GM18508 (cell line): ENCODE measurements at regions not wholly inside any gene's neighbourhood (a gene's known extent, or its start where the extent isn't known, plus 50 kb on each side); places are given as distances from the start of the nearest gene placed in this dataset.

ENCODE experiments used
- ATAC-seq: cut with Tn5 transposase; IDR thresholded peaks from one replicate; pipeline ENCODE4 v1.9.1; 2021; ENCODE audit warnings: moderate number of reproducible peaks; ENCODE audit not compliant: insufficient read depth, unreplicated experiment

DNA sequence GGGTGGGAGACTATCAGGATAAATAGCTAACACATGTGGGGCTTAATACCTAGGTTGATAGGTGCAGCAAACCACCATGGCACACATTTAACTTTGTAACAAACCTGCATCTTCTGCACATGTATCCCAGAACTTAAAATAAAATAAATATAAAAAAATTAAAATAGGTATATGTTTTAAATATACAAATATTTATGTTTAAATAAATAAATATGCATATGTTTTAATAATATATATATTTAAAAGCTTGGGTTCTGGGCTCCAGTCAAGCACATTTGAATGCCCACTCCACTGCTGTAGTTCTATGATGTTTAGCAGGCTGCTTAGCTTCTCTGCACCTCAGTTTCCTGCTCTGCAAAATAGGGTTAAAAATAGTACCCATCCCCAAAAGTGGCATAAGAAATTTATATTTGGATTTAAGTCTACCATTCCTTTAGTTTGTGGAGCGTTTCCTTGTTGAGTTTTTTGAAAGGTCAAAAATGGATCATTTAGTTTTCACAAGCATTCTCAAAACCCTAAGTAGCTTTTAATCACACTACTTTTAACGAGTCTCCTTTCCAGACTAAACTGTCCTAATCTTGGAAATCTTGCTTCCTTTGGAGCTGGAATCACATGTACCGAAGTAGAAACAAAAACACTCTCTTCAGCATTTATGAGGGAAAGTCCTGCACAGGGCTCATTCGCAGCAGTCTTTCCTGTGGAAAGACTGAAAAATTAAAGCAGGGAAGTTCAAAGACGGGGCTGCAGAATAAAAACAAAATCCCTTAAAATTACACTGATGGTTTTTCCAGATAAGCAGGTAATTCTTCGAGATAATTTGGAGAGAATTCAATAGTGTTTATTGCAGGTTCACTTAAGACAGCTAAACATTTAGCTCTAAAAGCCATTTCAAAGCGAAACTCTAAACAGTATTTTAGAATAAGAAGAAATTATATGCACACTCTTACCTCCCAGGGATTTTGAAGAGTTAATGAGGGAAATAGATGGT lies 111.7 kb upstream of the LYZL1 start:
- no peak for ATAC-seq

- ATAC-seq, result no peak
These were observed 106.9 kb upstream of the LYZL1 start for GRCh38 chr10:29181936-29182335.

DNA sequence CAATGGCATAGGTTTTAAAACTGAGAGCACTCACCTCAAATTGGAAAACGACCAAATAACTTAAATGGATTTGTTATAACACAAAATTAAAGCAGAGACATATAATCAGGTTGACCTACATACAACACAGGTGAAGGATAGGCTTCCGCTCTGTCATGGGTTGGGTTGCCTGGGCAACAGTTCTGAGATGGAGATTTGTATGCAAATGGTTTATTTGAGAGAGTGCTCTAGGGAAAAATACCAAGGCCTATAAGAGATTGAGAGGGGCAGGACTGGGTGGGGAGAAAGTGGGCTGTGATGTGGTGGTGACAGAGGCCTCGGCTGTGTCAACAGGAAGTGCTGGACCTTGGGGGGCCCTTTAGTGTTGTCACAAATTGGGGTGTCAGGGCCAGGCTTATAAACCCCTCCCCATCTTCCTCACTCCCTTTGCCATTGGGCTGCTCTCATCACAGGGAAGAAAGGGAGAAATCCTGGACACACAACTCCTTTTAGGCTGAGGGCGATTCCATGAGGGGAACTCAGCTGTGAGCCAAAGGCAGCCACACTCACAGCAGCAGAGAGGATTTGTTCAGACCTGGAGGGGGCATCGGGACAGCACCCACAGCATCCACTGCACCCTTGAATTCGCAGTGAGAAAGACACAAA lies 105.4 kb upstream of the LYZL1 start:
- no peak for ATAC-seq

- ATAC-seq, result no peak
These were observed 104.5 kb upstream of the LYZL1 start for GRCh38 chr10:29184205-29185000.

GRCh38 chr10:29185050-29185449 lies 103.8 kb upstream of the LYZL1 start:
- no peak for ATAC-seq

- ATAC-seq, result no peak
These were observed 102.6 kb upstream of the LYZL1 start for GRCh38 chr10:29186221-29186620.

DNA sequence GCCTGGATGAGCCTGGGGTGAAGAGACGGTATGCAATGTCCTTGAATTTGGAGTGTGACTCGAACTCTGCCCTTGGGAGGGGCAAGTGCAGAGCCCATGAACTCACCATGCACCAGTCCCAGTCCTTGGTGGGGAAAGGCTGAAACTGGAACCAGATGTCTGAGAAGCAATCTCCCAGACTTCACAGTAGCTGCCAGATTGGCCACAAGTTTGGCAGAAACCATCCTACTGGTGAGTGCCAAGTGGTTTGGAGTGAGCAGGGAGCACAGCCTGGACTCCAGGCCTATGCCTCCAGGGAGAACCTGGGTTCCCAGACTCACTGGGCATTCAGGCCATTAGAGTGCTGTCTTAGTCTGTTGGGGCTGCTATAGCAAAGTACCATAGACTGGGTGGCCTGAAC lies 99.6 kb upstream of the LYZL1 start:
- no peak for ATAC-seq

- ATAC-seq, result no peak
These were observed 97.2 kb upstream of the LYZL1 start for GRCh38 chr10:29191674-29192073.

GRCh38 chr10:29199339-29199738 lies 89.5 kb upstream of the LYZL1 start:
- ATAC-seq, result no peak

DNA sequence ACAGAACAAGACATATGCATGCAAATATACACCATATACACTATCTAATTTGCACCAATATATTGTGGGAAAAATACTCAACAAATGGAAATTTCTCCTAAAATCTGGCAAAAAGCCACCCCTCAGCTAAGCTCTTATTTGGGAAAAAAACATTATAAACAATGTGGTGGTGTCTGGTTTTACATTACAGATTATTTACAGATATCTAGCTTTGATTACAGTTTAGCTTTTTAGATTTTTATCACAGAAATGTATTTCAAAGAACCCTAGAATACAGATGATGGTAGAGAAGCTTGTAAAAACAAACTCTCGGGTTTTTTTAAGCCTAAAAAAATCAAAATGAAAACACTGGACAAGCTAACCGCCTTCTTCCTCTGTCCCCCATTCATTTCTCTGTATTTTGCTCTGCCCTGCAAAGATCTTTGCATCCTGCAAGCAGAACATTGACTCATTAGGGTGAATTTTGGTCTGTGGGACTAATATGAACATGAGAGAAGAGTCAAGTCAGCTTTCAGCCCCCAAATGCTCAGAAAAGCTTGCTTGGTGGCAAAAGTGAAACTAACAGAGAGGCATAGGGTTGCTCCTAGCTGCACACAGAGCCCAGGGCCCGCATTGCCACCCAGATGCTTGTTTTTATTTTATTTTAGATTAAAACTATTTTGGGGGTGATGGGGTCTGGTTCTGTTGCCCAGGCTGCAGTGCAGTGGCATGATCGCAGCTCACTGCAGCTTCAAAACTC lies 88.8 kb upstream of the LYZL1 start:
- no peak for ATAC-seq

GRCh38 chr10:29202386-29202940 lies 86.4 kb upstream of the LYZL1 start:
- no peak for ATAC-seq

DNA sequence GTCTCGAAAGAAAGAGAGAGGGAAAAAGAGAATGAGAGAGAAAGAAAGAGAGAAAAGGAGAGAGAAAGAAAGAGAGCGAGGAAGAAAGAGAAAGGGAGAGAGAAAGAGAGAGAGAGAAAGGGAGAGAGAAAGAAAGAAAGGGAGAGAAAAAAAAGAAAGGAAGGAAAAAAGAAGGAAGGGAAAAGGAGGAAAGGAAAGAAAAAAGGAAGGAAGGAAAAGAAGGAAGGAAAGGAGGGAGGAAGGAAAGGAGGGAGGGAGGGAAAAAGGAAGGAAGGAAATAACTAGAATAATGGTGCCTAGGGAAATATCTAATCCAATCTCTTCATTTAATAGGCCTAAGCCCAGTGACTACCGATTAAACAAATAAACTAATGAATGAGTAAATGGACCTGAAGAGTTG lies 85.4 kb upstream of the LYZL1 start:
- no peak for ATAC-seq

- ATAC-seq, result no peak
These were observed 84.6 kb upstream of the LYZL1 start for GRCh38 chr10:29204070-29204800.

DNA sequence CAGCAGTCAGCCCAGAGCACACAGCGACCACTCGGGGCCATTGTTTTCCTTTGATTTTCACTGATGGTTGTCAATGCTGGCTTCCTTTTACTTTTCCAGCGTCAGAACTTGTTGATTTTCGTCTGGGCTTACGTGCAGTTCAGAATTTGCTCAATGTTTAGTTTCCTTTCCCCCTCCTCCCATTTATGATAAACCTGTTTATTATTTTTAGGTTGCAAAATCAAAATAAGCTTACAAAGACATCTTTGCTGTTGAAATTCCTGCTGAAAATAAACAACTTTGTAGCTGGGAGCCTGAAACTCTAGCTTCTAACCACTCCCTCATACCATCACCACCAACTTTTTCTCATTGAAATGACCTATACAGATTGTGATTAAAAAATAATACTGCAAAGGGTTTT lies 83.1 kb upstream of the LYZL1 start:
- no peak for ATAC-seq

DNA sequence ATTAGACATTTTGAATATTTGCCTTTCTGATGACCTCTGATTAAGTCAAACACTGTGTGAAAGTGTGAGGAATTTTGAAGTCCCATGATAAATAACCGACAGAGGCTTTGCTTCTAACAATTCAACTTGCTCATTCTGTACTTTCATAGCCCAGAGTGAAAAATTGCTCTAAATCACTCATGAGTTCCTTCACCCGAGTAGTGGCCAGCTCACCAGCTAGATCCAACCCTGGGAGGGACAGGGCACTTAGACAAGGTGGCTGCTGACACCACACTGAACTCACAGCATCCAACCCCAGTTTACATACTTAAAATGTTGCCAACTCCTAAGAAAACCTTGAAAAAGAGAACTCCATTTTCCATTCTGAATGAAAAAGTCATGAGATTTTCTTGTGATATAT lies 80.0 kb upstream of the LYZL1 start:
- no peak for ATAC-seq

DNA sequence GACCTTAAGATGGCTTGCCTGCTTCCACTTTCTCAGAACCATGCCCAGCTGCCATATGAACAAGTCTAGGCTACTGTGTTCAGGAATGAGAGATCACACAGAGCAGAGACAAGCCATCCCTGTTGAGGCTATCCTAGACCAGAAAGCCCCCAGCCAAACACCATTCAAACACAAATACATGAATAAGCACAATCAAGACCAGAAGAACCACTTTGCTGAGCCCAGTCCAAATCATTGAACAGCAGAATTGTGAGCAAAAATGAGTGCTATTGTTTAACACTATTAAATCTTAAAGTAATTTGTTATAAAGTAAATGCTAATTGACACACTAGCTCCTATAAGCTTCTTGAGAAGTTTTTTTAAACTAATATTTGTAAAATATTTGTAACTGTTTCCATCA lies 79.0 kb upstream of the LYZL1 start:
- no peak for ATAC-seq

DNA sequence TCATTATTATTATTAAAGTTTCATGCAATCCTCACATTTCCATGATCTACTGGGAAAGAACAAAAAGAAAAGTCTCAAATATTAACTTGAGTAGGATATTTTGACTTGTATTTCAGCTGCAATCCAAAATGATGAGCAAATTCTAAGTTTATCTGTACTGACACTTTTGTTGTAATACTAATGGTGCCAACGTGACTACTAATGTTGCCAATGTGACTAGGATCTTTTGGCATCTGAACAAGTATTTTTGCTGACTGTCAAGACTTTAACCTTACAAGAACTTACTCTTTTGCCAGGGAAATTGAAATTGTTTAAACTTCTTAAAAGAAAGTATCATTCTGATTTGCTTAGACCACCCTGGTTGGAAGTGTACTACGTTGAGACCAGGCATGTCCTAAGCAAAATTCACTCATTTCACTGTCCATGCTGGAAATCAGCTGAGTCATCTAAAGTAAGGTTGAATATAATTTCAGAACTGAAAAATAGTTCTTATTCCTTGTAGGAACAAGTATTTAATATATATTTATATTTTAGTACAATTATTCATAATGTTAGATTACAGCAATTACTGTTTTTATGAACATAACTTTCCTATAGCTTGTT lies 78.5 kb upstream of the LYZL1 start:
- no peak for ATAC-seq

GRCh38 chr10:29212597-29212996 lies 76.3 kb upstream of the LYZL1 start:
- no peak for ATAC-seq

GRCh38 chr10:29214551-29214950 lies 74.3 kb upstream of the LYZL1 start:
- ATAC-seq, result no peak
